CD4-positive, alpha-beta T cell (primary cell): ENCODE measurements at regions not wholly inside any gene's neighbourhood (a gene's known extent, or its start where the extent isn't known, plus 50 kb on each side); places are given as distances from the start of the nearest gene placed in this dataset.

Experiments used
- ATAC-seq: fragments of 200-7000 bp; cut with Tn5 transposase; one replicate; pipeline ENCODE4 v1.10.0; 2022; ENCODE audit warnings: mild to moderate bottlenecking; ENCODE audit not compliant: poor library complexity
- CTCF ChIA-PET: fragments of 350-600 bp; sonication (Branson Sonifier 250); formaldehyde crosslinking; loops from one replicate; lab custom pipeline; 2021; ENCODE audit warnings: antibody characterized with exemption, inconsistent platforms; lab: Charles Lee
- POLR2A ChIA-PET: fragments of 350-600 bp; sonication (Branson Sonifier 250); formaldehyde crosslinking; loops from one replicate; lab custom pipeline; 2021; ENCODE audit warnings: antibody characterized with exemption, inconsistent platforms; lab: Charles Lee
- DNase-seq, 14 experiments: peaks; one replicate each; pipeline ENCODE4 v3.0.0-alpha.2; 2013 to 2020; ENCODE audit warnings: mixed read lengths in 2 of 14
- H3K27ac ChIP-seq, 2 donors: one replicate each; pipeline versions ENCODE4 v1.5.1 to v1.7.0; 2013; ENCODE audit warnings: low read length in 2 of 2, low read depth in 1 of 2, mild to moderate bottlenecking in 1 of 2
- H3K27me3 ChIP-seq, 2 experiments: 1 replicate in 1 of 2; 2 replicates in 1 of 2; pipeline versions ENCODE4 v1.6.1 to v1.7.0; 2013; ENCODE audit warnings: low read length in 2 of 2, control low read depth in 1 of 2, mild to moderate bottlenecking in 1 of 2, moderate library complexity in 1 of 2; ENCODE audit not compliant: insufficient read depth in 2 of 2, control insufficient read depth in 1 of 2
- H3K36me3 ChIP-seq: one replicate; pipeline ENCODE4 v1.6.1; 2013; ENCODE audit warnings: low read length, control low read depth; ENCODE audit not compliant: insufficient read depth
- H3K4me1 ChIP-seq: one replicate; pipeline ENCODE4 v1.6.1; 2013; ENCODE audit warnings: low read length, control low read depth; ENCODE audit not compliant: insufficient read depth
- H3K4me3 ChIP-seq: one replicate; pipeline ENCODE4 v1.5.1; 2013; ENCODE audit warnings: mild to moderate bottlenecking, low read length, moderate library complexity
- H3K9me3 ChIP-seq, 2 experiments: 1 replicate in 1 of 2; 2 replicates in 1 of 2; pipeline versions ENCODE4 v1.6.1 to v1.7.0; 2013; ENCODE audit warnings: low read length in 2 of 2, mild to moderate bottlenecking in 2 of 2, control low read depth in 1 of 2, moderate library complexity in 1 of 2; ENCODE audit not compliant: control insufficient read depth in 1 of 2, insufficient read depth in 1 of 2
- H3K27ac Mint-ChIP-seq: one replicate; pipeline ENCODE4 v1.8.0; 2020; ENCODE audit warnings: mixed read lengths
- H3K27me3 Mint-ChIP-seq: one replicate; pipeline ENCODE4 v1.8.0; 2021; ENCODE audit warnings: mixed read lengths
- H3K36me3 Mint-ChIP-seq: one replicate; pipeline ENCODE4 v1.8.0; 2021; ENCODE audit warnings: low read depth, mixed read lengths
- H3K4me1 Mint-ChIP-seq: one replicate; pipeline ENCODE4 v1.8.0; 2021; ENCODE audit warnings: low read depth, mixed read lengths
- H3K4me3 Mint-ChIP-seq: one replicate; pipeline ENCODE4 v1.8.0; 2020; ENCODE audit warnings: mild to moderate bottlenecking, mixed read lengths
- H3K9me3 Mint-ChIP-seq: one replicate; pipeline ENCODE4 v1.8.0; 2020; ENCODE audit warnings: mixed read lengths
- CTCF ChIP-seq: fragments of 200-600 bp; IDR thresholded peaks from one replicate; pipeline ENCODE4 v1.8.0; 2022; ENCODE audit warnings: antibody characterized with exemption, mild to moderate bottlenecking
- intact Hi-C, 2 experiments: fragments of 100-400 bp; cut with DNase I in 1 of 2; cut with micrococcal nuclease in 1 of 2; formaldehyde crosslinking; loops; one replicate each; pipeline versions ENCODE4 v1.15.1 to v1.9.0; 2023 to 2025; cut with DNase I, micrococcal nuclease

DNA sequence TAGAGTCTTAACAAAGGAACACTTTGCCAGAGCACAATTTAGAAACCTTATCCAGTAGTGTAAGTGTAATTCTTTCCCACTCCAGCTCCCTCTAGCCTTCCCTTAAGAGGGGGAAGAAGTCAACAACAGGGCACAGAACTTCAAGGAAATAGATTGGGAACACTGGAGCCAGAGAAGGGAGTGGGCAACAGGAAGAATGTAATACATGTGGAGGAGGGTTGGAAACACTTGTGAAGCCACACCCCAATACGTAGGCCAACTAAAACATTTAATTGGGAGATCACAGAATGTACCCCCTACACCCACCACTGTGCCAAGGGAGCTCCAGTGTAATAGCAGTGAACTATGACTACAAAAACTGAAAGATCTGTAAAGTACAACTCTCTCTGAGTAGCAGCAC lies 735.7 kb upstream of the HS3ST5 start:
- no peaks in the 10 kb centered on the region for H3K27me3 Mint-ChIP-seq
- ATAC-seq = no peak
- H3K4me3 Mint-ChIP-seq = no peak overlapping the region
- Histone ChIP-seq H3K4me3 (no peak overlapping the region), H3K36me3 (no peaks in the 10 kb centered on the region), H3K9me3 (no peaks in the 10 kb centered on the region), H3K27me3 (no peaks in the 10 kb centered on the region), H3K27ac (no peak overlapping the region), H3K4me1 (no peaks in the 10 kb centered on the region)
- no peaks in the 10 kb centered on the region for H3K4me1 Mint-ChIP-seq
- no peaks in the 10 kb centered on the region for H3K36me3 Mint-ChIP-seq
- intact Hi-C loops = no loop called here
- H3K9me3 Mint-ChIP-seq = peaks cover 24% of the 10 kb centered on the region
- CTCF ChIA-PET = no interaction called here
- H3K27ac Mint-ChIP-seq = no peak overlapping the region
- no peak for DNase-seq
- no peak for TF ChIP-seq CTCF
- POLR2A ChIA-PET = no interaction called here

DNA sequence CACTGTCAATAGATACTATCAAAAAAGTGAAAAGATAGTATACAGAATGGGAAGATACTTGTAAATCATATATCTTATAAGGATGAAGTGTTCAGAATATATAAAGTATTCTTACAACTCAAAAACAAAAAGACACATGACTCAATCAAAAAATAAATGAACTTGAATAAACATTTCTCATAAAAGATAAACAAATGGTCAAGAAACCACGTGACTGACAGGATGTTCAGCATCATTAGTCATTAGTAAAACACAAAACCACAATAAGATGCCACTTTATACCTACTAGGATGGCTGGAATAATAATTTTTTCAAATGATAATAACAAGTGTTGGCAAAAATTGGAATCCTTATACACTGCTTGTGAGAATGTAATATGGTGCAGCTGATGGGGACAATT lies 729.1 kb upstream of the HS3ST5 start:
- H3K36me3 ChIP-seq = no peaks in the 10 kb centered on the region
- H3K27ac ChIP-seq = no peak overlapping the region
- intact Hi-C loops = no loop called here
- Mint-ChIP-seq H3K4me3 (no peak overlapping the region), H3K9me3 (peaks cover 18% of the 10 kb centered on the region), H3K27me3 (no peaks in the 10 kb centered on the region), H3K27ac (no peak overlapping the region), H3K36me3 (no peaks in the 10 kb centered on the region), H3K4me1 (no peaks in the 10 kb centered on the region)
- ATAC-seq (no peak), DNase-seq (no peak)
- H3K27me3 ChIP-seq = no peaks in the 10 kb centered on the region
- H3K4me1 ChIP-seq = no peaks in the 10 kb centered on the region
- ChIA-PET CTCF (no interaction called here), POLR2A (no interaction called here)
- no peak overlapping the region for H3K4me3 ChIP-seq
- peaks cover 7 to 8% of the 10 kb centered on the region in 2 experiments for H3K9me3 ChIP-seq
- TF ChIP-seq CTCF = no peak

- no peak for DNase-seq
- Mint-ChIP-seq H3K36me3 (no peaks in the 10 kb centered on the region), H3K27ac (no peak overlapping the region), H3K27me3 (no peaks in the 10 kb centered on the region), H3K4me1 (no peaks in the 10 kb centered on the region), H3K4me3 (no peak overlapping the region), H3K9me3 (peaks cover 6% of the 10 kb centered on the region)
- POLR2A ChIA-PET = no interaction called here
- intact Hi-C loops = no loop called here
- peaks cover 8 to 9% of the 10 kb centered on the region in 2 experiments for H3K9me3 ChIP-seq
- no peak overlapping the region for H3K27ac ChIP-seq
- no peaks in the 10 kb centered on the region for H3K36me3 ChIP-seq
- TF ChIP-seq CTCF = no peak
- no peaks in the 10 kb centered on the region for H3K4me1 ChIP-seq
- CTCF ChIA-PET = no interaction called here
- no peaks in the 10 kb centered on the region for H3K27me3 ChIP-seq
- ATAC-seq = no peak
- H3K4me3 ChIP-seq = no peak overlapping the region
Measured at GRCh38 chr6:115067690-115068447, 725.0 kb upstream of the HS3ST5 start.
